Suppressor macrophage treated with lipopolysaccharide for 4 hours (primary cell): ENCODE measurements at regions not wholly inside any gene's neighbourhood (a gene's known extent, or its start where the extent isn't known, plus 50 kb on each side); places are given as distances from the start of the nearest gene placed in this dataset.
"Not testable (repeated sequence)": the region's sequence is repeated elsewhere in the genome, so short reads cannot be mapped to it uniquely, and the experiment has no call there.

Experiments used
- DNase-seq: peaks from one replicate; pipeline ENCODE4 v3.0.0-alpha.2; 2020

GRCh38 chr2:239594772-239595608 is 194.2 kb upstream of the HDAC4 start:
- no peak for DNase-seq

GRCh38 chr2:239594019-239594771 is 193.4 kb upstream of the HDAC4 start:
- no peak for DNase-seq

GRCh38 chr2:239593455-239593854 is 192.6 kb upstream of the HDAC4 start:
- no peak for DNase-seq

- not testable (repeated sequence) for DNase-seq
Measured at GRCh38 chr2:239592629-239593290, 191.9 kb upstream of the HDAC4 start.

GRCh38 chr2:239590995-239591915 is 190.4 kb upstream of the HDAC4 start:
- DNase-seq: no peak

- no peak for DNase-seq
Measured at GRCh38 chr2:239590276-239590675, 189.5 kb upstream of the HDAC4 start.

- DNase-seq: no peak
Measured at GRCh38 chr2:239589833-239590232, 189.0 kb upstream of the HDAC4 start.

GRCh38 chr2:239589270-239589825 is 188.5 kb upstream of the HDAC4 start:
- peak; percentile 55 for DNase-seq

- DNase-seq: no peak
Measured at GRCh38 chr2:239588451-239589269, 187.8 kb upstream of the HDAC4 start.

- peak; percentile 54 for DNase-seq
Measured at GRCh38 chr2:239587841-239588240, 187.0 kb upstream of the HDAC4 start.

GRCh38 chr2:239587311-239587731 is 186.5 kb upstream of the HDAC4 start:
- no peak for DNase-seq

- no peak for DNase-seq
Measured at GRCh38 chr2:239586651-239587310, 186.0 kb upstream of the HDAC4 start.

- no peak for DNase-seq
Measured at GRCh38 chr2:239585422-239585821, 184.6 kb upstream of the HDAC4 start.

- DNase-seq: no peak
Measured at GRCh38 chr2:239584986-239585385, 184.2 kb upstream of the HDAC4 start.

- DNase-seq: no peak
Measured at GRCh38 chr2:239583879-239584859, 183.3 kb upstream of the HDAC4 start.

GRCh38 chr2:239583171-239583878 is 182.5 kb upstream of the HDAC4 start:
- DNase-seq: no peak

GRCh38 chr2:239582476-239582875 is 181.7 kb upstream of the HDAC4 start:
- DNase-seq: no peak

GRCh38 chr2:239581352-239581901 is 180.6 kb upstream of the HDAC4 start:
- DNase-seq: no peak

GRCh38 chr2:239580199-239580527 is 179.3 kb upstream of the HDAC4 start:
- peak; percentile 19 for DNase-seq
